ENCODE measurements at regions not wholly inside any gene's neighbourhood (a gene's known extent, or its start where the extent isn't known, plus 50 kb on each side); places are given as distances from the start of the nearest gene placed in this dataset.

DNA sequence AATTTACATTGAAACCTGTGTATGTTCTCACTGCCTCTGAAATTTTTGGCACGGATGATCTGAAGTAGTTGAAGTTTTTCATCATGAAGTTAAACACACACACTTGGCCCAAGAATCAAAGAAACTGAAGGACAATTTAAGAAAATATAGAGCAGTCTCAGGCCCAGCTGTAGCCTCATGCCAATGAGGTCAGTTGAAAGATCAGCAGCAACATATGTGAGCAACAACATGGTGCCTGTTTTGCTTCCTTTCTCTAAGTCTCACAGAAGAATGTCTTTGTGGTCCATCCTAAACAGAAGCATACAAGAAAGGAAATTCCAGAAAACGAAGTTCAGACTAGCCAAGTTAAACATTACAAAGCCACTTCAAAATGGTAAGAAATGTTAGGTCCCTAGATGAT is 1737.2 kb downstream of the MAT2B start:
- TF ChIP-seq CHD1 (IDR thresholded peaks at IDR 0.05; ENCODE audit: low read depth, low read length), result no peak
- TF ChIP-seq, protein P1, sequence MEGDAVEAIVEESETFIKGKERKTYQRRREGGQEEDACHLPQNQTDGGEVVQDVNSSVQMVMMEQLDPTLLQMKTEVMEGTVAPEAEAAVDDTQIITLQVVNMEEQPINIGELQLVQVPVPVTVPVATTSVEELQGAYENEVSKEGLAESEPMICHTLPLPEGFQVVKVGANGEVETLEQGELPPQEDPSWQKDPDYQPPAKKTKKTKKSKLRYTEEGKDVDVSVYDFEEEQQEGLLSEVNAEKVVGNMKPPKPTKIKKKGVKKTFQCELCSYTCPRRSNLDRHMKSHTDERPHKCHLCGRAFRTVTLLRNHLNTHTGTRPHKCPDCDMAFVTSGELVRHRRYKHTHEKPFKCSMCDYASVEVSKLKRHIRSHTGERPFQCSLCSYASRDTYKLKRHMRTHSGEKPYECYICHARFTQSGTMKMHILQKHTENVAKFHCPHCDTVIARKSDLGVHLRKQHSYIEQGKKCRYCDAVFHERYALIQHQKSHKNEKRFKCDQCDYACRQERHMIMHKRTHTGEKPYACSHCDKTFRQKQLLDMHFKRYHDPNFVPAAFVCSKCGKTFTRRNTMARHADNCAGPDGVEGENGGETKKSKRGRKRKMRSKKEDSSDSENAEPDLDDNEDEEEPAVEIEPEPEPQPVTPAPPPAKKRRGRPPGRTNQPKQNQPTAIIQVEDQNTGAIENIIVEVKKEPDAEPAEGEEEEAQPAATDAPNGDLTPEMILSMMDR (IDR thresholded peaks at IDR 0.05 in 2 of 3, conservative IDR thresholded peaks at IDR 0.05 in 1 of 3; ENCODE audit: control insufficient read depth in 2 of 3, extremely low read depth in 1 of 3, insufficient read depth in 1 of 3, low read depth in 3 of 3, low read length in 3 of 3), result no peak
- TF ChIP-seq MXI1 (IDR thresholded peaks at IDR 0.05; ENCODE audit: low read depth, low read length), result no peak
- TF ChIP-seq TCF12 (IDR thresholded peaks at IDR 0.05; ENCODE audit: low read depth, low read length), result no peak
- no peak for TF ChIP-seq SIN3A (IDR thresholded peaks at IDR 0.05; ENCODE audit: low read depth, low read length)
- TF ChIP-seq, protein P2, sequence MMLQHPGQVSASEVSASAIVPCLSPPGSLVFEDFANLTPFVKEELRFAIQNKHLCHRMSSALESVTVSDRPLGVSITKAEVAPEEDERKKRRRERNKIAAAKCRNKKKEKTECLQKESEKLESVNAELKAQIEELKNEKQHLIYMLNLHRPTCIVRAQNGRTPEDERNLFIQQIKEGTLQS (IDR thresholded peaks at IDR 0.05; ENCODE audit: borderline replicate concordance, extremely low read depth, low read depth, low read length), result no peak
- TF ChIP-seq HDAC2 (IDR thresholded peaks at IDR 0.05), result no peak
- TF ChIP-seq KDM1A (IDR thresholded peaks at IDR 0.05; ENCODE audit: borderline replicate concordance), result no peak
- TF ChIP-seq EZH2 (IDR thresholded peaks at IDR 0.05; ENCODE audit: borderline replicate concordance, control insufficient read depth, low read depth, low read length), result no peak
- TF ChIP-seq, protein P3, sequence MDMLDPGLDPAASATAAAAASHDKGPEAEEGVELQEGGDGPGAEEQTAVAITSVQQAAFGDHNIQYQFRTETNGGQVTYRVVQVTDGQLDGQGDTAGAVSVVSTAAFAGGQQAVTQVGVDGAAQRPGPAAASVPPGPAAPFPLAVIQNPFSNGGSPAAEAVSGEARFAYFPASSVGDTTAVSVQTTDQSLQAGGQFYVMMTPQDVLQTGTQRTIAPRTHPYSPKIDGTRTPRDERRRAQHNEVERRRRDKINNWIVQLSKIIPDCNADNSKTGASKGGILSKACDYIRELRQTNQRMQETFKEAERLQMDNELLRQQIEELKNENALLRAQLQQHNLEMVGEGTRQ (IDR thresholded peaks at IDR 0.05; ENCODE audit: borderline replicate concordance, low read depth, low read length), result no peak
- TF ChIP-seq ZNF384 (IDR thresholded peaks at IDR 0.05; ENCODE audit: borderline replicate concordance, low read depth, low read length), result no peak
- TF ChIP-seq, protein P4, sequence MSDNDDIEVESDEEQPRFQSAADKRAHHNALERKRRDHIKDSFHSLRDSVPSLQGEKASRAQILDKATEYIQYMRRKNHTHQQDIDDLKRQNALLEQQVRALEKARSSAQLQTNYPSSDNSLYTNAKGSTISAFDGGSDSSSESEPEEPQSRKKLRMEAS (IDR thresholded peaks at IDR 0.05; ENCODE audit: low read depth, low read length), result no peak
- no peak for TF ChIP-seq NFIC (IDR thresholded peaks at IDR 0.05; ENCODE audit: low read depth, low read length)

Data from GM12878 (cell line).